GM18873 (cell line): ENCODE measurements at regions not wholly inside any gene's neighbourhood (a gene's known extent, or its start where the extent isn't known, plus 50 kb on each side); places are given as distances from the start of the nearest gene placed in this dataset.

Experiments
- ATAC-seq: cut with Tn5 transposase; IDR thresholded peaks from one replicate; pipeline ENCODE4 v1.9.1; 2021; ENCODE audit warnings: mild to moderate bottlenecking, moderate library complexity, moderate number of reproducible peaks; ENCODE audit not compliant: unreplicated experiment, low FRiP score

DNA sequence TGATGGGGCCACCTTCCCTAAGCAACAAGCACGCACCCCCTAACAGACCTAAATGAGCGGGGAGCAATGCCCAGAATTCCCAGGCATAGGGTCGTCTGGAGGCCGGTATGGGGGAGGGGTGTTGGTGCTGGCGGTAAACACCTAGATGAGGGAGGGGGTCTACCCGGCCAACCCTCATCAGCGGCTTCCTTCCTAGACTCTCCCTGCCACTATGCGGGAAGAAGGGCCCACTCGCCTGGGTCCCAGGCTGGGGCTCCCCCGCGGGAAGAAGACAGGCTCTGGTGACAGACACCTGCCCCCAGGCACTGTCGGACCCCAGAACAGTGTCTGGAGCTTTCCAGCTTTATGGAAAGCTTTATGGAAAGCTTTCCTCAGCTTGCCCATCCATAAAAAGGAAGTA, 519.0 kb upstream of the SEMA6A start:
- no peak for ATAC-seq

DNA sequence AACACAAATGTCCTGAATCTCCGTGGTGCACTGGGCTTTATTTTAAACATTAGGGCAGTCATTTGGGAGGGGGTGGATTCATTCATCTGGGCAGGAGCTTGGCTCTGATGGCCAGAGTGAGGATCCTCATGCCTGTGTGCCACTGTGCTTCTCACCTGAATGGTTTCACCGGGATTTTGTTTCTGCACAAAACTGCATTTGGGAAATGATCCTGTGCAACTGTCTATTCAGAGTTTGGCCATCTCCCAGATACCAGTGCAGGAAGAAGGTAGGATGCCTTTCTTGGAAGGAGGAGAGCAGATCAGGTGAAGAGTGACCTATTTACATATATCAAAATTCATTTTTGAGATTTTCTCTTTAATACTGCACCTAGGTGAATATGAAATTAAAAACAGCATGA, 514.4 kb upstream of the SEMA6A start:
- ATAC-seq: no peak

DNA sequence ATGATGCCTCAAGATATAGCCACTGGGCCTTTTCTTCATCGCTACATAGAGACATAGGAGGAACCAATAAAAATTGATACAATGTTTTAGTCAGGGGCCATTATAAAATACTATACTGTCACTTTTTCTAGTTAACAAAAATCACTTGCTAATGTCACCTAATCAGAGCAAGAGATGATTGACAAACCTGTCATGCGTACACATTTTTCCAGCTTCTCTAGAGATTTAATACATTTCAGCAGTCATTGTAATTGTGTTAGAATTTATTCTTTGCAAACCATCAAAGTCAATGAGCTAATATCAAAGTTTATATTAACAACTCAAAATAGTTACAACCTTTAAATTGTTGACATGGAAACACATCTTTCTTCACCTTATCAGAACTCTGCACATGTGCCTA, 513.6 kb upstream of the SEMA6A start:
- ATAC-seq: no peak

DNA sequence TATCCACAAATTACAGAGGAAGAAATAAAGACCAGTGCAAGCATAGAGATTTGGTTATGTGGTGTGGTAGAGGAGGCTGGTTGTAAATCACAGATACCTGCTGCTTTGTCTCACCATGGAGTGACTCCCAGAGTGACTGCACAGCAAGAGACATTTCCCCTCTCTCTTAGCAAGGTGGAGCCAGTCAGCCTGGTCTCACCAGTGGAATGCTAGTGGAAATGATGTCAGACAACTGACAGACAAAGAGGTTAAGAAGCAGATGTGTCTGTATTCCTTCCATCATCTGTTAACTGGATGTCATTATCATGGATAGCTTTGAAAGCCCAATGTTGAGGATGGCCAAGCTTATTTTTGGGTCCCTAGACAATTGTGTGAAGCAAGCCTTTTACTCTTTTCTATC, 509.4 kb upstream of the SEMA6A start:
- no peak for ATAC-seq

DNA sequence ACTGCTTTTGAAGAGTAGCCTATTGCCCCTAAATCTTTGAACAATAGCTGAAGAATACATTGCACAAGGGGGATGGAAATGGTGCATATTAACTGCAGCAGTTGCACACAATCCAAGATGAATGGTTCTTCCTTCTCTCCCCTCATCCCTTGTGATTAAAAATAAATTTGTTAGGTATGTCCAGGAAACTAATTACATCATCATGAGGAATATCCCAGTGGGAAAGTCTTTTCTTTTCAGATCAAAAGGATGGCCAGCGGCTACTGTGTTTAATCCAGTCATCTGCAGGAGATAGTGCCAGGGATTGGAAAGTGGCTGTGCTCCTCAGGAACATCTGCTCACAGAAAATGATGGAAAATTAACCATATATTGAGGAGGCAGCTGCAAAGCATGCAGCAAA, 508.4 kb upstream of the SEMA6A start:
- no peak for ATAC-seq

- no peak for ATAC-seq
These were observed 502.5 kb upstream of the SEMA6A start for GRCh38 chr5:117077142-117077541.

DNA sequence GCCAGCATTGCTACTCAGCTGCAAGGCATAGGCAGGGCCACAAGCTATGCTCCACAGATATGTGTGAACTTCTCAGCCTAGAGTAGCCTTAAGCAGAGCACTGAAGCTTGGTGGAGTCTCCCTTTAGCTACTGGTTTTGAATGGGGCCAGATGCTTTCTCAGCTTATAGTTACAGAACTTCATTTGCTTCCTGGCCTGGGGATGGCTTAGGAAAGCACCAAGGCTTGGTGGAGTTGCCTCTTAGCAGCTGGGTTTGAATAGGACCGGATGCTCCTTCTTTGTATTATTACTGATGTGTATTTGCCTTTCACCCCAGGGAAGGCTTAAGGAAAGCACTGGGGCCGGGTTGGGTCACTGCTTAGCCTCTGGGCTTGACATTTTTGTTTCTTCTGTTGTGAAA, 497.8 kb upstream of the SEMA6A start:
- no peak for ATAC-seq

DNA sequence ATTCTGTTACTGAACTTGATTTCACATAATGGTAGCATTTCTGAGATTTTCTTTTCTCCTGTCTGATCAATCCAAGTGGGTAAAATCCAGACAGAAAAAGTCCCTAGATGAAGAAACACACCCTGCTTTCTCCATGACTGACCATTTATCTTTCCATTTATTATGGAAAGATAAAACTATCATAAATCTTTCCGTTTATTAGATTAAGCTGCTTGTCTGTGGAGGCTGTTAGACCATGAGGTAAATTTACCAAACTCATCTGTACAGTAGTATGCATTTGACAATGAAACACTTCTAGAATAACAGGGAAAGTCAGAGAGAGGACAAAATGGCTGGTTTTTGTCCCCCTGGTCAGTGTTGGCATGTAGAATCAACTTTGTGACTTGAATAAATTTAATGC, 491.2 kb upstream of the SEMA6A start:
- no peak for ATAC-seq

- no peak for ATAC-seq
These were observed 490.5 kb upstream of the SEMA6A start for GRCh38 chr5:117065161-117065560.

GRCh38 chr5:117060099-117060498, 485.5 kb upstream of the SEMA6A start:
- ATAC-seq: no peak

GRCh38 chr5:117058740-117059139, 484.1 kb upstream of the SEMA6A start:
- no peak for ATAC-seq

DNA sequence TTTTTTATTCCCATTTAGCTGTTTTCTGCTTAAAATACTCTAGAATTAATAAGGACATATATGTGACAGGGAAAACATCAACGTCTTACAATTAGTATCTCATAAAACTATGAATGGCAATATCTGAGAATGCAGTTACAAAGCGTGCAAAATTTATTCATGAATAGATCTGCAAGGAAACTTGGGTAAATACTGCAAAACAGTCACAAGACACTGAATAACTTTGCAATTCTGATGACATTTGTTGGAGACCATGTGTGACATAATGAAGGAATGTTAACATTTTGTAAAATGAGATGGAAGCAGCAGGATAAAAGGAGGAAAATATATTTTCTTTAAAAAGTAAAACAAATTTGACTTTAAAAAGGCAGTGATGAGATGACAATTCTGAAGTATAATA, 480.9 kb upstream of the SEMA6A start:
- ATAC-seq: no peak

DNA sequence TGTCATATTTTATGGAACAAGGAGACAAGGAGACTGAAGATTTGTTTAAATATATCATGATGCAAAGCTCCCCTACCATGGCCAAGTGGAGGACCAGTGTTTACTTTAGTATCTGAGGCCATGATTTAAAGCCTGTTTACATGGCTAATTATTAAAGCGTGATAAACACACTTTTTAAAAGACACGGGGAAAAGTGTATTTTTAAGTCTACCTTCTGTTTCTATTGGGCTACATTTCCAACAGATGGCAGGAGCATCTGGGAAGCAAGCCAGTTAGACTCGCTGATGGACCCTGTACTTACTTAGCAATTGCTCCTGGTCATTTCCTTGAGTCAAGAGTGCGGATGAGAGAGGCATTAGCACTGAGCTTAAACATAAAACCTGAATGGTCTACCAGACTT, 480.3 kb upstream of the SEMA6A start:
- no peak for ATAC-seq

DNA sequence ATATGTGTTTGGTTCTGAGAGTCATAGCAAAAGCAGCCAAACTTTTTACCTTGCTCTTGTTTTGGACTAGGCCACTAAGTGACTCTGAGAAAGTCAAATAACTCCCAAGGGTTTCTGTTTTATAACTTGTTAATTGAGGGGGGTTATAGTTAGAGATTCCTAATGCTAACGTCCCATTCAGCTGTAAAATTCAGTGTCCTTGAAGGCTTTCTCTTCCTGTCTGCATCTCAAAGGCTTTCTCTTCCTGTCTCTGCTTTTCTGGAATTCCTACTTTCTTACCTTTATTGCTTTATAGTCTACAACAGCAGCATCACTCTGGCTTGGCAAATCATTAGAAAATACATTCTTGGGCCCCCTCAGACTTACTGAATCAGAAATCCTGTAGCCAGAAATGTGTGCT, 479.5 kb upstream of the SEMA6A start:
- no peak for ATAC-seq

DNA sequence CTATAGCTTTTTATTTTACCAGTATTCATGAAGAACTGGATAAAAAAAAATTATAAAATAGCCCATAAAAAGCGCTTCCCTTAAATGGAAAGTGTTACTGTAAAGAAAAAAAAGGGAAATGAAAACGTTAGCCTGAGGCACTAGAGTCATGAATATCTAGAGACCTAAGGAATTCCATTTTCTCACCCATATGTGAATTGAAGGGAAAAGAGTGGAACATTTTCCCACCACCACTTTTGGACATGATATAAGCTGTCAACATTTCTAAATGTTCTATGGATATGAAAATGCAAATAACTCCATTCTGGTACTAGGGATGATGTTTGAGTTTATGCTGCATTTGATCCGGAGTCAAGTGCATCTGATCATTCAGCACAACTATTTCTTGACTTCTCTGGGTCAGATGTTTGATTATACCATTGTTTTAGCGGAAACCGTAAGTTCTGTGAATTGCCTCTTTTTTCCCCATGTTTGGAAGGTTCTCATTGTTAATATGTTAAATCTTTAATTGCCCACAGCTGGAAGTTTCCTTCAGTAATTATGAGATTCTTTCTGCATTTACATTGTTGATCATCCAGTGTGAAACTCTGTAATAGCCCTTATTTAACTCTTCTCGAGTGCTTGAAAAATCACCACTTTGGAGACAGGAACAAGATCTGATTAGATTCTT, 467.4 kb upstream of the SEMA6A start:
- no peak for ATAC-seq

DNA sequence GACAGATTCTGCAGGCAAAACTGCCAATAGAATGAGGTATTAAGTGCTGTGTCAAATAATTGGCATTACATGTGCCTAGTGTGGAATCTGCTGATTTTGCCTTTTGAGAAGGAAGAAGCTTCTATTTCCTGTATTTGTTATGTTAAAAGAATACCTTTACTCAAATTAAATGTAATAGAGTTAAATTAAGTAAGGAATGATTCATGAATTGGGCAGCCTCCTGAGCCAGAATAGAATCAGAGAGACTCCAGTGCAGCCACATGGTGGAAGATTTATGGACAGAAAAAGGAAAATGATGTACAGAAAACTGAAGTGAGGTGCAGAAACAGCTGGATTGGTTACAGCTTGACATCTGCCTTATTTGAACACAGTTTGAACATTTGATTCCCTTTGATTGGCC, 464.4 kb upstream of the SEMA6A start:
- ATAC-seq: no peak

DNA sequence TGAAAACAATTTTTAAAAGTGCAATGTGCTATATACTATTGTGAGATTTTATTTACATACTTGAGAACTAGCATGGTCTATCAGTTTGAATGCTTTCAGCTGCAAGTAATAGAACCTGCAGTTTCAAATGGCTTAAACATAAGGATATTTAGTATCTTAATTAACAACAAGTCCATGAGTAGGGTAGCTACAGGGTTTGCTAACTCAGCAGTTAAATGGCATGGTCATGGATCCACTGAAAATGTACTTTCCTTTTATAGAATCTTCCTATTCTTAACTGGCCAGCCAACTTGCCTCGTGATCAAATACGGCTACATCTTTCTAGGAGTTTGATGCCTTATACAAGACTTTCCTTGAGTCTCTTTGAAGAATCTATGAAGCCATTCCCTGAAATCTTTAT, 452.8 kb upstream of the SEMA6A start:
- ATAC-seq: no peak

DNA sequence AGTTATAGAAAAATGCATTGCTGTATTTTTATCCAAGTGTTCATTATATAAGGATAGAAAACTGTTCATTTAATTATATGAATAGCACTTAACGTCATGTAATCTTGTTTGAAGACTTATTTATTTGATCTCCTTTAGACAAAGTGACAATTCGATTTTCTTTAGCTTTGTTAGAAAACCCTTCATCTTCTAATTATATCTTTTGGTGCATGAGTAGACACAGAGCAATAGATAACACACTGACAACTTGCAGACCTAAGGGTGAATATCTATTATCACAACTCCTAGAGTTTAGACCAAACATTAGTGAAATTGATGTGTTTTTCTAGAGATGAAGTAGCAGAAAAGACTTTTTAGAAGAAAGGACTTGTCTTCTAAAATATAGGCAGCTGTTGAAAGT, 446.4 kb upstream of the SEMA6A start:
- ATAC-seq: no peak

- ATAC-seq: no peak
These were observed 438.8 kb upstream of the SEMA6A start for GRCh38 chr5:117013280-117013877.

- no peak for ATAC-seq
These were observed 436.0 kb upstream of the SEMA6A start for GRCh38 chr5:117010574-117010973.

DNA sequence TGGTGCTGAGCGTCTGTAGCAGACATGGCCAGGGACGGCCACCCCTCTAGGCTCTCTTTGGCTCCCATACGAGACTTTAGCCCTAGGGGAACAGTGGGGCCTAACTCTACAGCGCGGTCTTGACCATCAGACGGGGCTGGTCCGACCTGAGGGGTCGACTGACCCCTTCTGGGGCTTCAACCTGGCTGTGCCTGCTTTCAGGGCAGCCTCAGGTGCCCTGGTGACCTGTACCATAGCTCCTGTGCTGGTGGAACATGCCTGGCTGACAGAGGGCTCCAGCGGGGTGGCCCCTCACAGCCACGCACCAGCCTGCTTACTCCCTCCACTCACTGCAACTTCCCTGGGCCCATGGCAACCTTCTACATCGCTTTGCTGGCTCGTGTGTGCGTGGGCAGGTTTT, 423.4 kb upstream of the SEMA6A start:
- no peak for ATAC-seq

DNA sequence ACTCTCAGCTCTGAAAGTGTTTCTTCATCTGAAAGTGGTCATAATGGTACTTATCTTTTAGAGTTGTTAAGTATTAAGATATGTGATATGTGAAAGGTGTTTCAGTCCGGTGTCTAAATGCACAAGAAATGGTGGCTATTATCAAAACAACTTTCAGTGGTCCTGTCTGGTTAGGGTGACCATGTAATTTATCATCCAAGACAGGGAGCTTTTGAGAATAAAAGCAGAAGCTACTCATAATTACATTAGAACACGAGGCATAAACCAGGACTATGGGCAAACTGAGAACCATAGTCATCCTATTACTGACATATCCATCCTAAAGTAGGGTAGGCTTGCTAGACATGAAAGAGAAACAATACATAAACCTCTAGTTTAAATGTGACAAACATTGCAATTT, 418.1 kb upstream of the SEMA6A start:
- ATAC-seq: no peak

DNA sequence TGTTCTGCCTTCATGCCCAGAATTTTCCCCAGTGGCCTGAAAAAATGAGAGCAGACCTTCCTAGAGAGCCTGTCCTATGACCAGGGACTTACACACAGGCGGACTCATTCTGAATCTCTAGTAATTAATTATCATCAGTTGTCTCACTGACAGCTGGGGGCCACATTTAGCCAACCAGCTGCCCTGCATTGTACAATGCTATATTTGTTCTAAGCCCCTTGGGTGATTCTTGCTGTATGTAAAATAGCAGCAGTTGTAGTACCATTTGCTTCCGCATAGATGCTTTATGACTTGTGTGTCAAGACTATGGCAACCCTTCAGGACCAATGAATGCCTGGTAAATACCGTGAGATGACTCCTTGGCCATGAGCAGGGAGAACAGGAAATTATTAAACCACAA, 415.4 kb upstream of the SEMA6A start:
- ATAC-seq: no peak
